ENCODE measurements at regions not wholly inside any gene's neighbourhood (a gene's known extent, or its start where the extent isn't known, plus 50 kb on each side); places are given as distances from the start of the nearest gene placed in this dataset.

- TF ChIP-seq, protein P1, sequence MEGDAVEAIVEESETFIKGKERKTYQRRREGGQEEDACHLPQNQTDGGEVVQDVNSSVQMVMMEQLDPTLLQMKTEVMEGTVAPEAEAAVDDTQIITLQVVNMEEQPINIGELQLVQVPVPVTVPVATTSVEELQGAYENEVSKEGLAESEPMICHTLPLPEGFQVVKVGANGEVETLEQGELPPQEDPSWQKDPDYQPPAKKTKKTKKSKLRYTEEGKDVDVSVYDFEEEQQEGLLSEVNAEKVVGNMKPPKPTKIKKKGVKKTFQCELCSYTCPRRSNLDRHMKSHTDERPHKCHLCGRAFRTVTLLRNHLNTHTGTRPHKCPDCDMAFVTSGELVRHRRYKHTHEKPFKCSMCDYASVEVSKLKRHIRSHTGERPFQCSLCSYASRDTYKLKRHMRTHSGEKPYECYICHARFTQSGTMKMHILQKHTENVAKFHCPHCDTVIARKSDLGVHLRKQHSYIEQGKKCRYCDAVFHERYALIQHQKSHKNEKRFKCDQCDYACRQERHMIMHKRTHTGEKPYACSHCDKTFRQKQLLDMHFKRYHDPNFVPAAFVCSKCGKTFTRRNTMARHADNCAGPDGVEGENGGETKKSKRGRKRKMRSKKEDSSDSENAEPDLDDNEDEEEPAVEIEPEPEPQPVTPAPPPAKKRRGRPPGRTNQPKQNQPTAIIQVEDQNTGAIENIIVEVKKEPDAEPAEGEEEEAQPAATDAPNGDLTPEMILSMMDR (IDR thresholded peaks at IDR 0.05; ENCODE audit: insufficient read depth, low read length): no peak
- TF ChIP-seq, protein P2, sequence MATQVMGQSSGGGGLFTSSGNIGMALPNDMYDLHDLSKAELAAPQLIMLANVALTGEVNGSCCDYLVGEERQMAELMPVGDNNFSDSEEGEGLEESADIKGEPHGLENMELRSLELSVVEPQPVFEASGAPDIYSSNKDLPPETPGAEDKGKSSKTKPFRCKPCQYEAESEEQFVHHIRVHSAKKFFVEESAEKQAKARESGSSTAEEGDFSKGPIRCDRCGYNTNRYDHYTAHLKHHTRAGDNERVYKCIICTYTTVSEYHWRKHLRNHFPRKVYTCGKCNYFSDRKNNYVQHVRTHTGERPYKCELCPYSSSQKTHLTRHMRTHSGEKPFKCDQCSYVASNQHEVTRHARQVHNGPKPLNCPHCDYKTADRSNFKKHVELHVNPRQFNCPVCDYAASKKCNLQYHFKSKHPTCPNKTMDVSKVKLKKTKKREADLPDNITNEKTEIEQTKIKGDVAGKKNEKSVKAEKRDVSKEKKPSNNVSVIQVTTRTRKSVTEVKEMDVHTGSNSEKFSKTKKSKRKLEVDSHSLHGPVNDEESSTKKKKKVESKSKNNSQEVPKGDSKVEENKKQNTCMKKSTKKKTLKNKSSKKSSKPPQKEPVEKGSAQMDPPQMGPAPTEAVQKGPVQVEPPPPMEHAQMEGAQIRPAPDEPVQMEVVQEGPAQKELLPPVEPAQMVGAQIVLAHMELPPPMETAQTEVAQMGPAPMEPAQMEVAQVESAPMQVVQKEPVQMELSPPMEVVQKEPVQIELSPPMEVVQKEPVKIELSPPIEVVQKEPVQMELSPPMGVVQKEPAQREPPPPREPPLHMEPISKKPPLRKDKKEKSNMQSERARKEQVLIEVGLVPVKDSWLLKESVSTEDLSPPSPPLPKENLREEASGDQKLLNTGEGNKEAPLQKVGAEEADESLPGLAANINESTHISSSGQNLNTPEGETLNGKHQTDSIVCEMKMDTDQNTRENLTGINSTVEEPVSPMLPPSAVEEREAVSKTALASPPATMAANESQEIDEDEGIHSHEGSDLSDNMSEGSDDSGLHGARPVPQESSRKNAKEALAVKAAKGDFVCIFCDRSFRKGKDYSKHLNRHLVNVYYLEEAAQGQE (IDR thresholded peaks at IDR 0.05; ENCODE audit: insufficient replicate concordance, low read depth): no peak
- no peak for TF ChIP-seq POLR2AphosphoS5 (IDR thresholded peaks at IDR 0.05; ENCODE audit: low read depth)
- no peak for TF ChIP-seq GABPA (IDR thresholded peaks at IDR 0.05; ENCODE audit: low read depth)
- TF ChIP-seq SPI1 (IDR thresholded peaks at IDR 0.05; ENCODE audit: borderline replicate concordance, low read depth): no peak
These were observed 127.8 kb upstream of the MAP3K4 start for GRCh38 chr6:160863782-160864181.

Measured in HL-60 (cell line).